AML-193 (cell line): ENCODE measurements at regions not wholly inside any gene's neighbourhood (a gene's known extent, or its start where the extent isn't known, plus 50 kb on each side); places are given as distances from the start of the nearest gene placed in this dataset.
"Not testable (repeated sequence)": the region's sequence is repeated elsewhere in the genome, so short reads cannot be mapped to it uniquely, and the experiment has no call there.

Source experiments
- DNase-seq, 2 experiments: peaks; one replicate each; lab custom pipeline; 2025; lab: John Stamatoyannopoulos, UW

DNA sequence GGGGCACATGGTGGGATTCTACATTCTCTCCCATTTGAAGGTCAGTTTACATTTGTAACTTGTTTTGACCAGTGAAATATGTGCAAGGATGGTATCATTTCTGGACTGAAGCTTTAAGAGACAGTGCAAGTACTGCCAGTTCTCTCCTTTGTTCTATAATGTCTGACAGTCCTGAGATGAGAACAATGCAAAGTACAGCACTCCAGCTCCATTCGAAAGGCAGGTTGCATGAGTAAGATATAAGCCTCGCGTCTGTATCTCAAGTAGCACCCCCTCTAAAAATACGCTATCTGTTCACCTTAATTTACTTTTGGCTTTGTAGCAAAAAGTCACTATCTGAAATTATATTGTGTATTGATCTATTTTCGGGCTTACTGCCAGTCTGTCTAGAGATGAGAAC is 1122.2 kb upstream of the TMEM132C start:
- no peak for DNase-seq

DNA sequence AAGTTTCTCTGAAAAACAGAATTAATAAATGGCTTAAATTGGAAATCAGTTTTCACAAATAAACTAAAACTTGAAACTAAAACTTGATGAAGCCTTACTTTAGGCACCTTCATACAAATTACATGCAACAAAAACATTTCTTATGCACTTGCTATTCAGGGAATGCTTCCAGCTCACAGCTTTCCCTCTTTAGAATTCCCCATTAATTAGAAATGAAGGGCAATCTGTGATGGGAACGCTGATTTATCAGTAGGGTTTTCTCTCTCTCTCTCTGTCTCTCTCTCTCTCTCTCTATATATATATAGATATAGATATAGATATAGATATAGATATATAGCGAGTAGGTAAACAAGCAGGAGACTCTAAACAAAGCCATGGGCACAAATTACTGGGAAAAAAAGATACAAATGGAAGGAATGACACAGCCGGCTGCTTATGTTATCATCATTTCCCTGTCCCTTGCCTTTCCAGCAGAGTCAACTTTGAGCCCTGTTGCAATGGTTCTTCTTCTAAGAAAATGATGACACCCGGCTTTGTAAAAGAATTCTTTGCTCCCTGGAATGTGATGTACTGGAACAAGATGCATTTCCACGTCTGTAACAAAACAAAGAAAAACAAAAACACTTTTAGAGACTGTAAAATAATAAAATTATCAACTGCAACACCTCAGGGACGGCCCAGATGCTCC is 1121.6 kb upstream of the TMEM132C start:
- no peak for DNase-seq

DNA sequence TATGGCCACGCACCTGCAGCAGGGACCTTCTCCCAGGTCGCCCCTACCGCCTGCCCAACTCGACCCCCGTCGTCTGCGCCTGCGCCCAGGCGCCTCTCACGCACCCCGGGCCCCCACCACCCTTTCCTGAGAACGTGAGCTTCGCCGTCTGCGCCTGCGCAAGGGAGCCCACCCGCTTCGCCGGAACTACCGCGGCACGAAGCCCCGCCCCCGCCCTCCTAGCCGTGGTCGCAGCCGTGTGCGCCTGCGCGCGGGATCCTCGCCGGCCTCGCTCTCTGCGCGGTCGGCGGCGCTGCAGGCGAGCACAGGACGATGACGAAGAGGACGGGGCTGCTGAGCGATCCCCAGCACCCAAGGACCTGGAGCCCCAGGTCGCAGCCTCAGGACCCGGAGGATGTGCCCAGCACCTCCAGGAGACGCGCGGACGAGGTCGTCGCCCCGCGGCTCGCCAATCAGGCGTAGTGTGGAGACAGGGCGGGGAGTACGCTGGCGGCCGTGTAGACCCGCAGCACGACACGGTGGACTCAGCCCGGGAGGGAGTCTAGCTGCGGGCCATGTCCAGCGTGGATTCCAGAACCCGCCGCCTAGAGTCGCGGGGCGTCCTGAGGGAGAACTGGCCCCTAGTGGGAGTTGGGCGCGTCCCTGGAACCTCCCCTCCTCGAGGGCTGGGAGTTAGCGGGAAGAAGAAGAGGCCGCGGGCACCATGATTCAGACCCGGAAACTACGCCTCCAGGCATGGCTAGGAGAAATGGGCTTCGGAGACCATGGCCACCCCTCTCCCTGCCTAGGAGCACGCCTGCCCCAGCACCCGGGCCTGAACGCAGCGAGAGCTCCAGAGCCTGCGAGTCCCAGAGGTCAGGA is 1120.8 kb upstream of the TMEM132C start:
- no peak for DNase-seq

DNA sequence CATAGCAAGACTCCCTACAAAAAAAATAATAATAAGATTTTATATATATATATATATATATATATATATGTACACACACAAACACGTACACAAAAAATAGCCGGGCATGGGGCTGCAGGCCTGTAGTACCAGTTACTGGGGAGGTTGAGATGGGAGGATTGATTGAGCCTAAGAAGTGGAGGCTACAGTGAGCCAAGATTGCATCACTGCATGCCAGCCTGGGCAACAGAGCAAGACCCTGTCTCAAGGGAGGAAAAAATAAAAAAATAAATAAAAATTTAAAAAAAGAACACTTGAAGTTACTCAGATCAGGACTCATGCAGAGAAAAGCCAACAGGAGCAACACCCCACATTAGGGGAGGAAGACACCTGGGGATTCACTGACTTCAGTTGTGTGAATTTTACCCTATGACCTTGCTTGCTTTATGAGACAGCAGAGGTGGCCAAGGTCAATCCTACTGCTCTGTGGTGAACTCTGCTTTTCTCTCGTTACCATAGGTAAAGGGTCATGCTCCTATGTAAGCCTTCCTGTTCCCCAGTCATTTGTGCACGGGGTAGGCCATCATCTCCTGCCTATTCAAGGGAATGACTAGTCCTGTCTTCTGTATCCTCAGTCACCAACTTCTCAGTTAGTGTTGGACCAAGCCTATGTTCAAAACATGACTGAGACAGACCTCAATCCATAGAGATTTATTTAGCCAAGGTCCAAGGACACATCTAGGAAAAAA is 1119.8 kb upstream of the TMEM132C start:
- DNase-seq, result no peak

DNA sequence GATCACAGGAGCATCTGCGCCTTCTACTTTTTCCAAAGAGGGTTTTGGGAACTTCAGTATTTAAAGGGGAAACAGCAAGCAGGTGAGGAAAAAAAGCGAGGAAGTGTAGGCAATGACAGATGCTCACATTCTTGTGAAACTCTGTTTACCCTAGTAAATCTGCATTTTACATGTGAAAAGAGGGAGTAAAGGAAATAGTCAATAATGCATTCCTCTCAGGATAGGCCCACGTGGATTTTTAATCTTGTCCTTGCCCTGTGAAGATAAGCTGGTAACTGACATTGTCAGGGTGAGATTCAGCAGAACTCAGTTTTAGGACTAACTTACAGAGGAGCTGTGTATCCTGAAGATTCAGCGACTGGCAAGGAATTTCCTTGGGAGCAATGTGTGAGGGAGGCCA is 1119.2 kb upstream of the TMEM132C start:
- DNase-seq, result no peak

DNA sequence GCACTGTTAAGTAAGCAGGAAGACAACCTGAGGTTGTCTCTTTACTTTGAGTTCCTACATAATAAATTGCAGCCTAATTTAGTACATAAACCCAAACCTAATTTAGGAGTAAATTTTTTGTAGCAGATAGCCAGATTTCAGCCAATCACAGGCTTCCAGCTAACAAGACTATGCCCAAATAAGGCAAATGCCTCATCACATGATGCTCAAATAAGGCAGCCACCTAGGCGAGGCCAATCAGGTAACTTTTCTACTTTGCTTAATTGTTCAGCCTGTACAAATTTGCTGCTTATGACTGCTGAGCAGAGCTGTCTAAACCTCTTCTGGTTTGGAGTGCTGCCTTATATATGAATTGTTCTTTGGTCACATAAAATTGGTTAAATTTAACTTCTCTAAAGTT is 1118.7 kb upstream of the TMEM132C start:
- DNase-seq, result no peak

DNA sequence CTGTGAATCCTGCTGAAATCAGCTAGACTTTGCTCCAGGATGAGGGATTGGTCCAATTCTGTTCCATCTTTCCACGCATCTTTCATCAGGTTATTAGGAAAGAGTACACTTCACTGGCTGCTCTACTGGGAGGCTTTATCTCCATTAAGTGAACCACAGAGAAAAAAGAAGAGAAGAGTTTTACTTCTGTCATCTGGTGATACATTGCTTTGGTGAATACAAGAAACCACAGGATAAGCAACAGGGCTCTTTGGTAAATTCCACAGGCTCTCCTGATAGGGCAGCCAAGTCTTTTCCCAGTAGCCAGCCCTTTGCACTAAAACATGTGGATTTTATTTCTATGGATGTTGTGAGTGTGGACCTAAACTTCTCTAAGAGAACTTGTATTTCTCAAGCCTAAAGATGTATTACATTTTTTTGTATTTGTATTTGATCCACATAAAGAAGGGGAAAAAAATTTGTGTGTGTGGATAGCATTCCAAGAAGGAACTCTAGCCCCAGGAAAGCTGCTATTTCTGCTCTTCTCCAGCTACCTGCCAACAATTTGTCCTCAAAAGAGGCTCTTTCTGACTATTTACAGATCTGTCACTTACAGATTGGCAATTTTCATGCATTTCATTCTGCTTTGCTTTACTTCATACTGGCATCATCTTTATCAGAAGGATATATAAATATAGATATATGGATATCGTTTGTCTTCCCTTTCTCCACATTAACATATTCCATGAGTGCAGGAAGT is 1117.6 kb upstream of the TMEM132C start:
- no peak for DNase-seq

DNA sequence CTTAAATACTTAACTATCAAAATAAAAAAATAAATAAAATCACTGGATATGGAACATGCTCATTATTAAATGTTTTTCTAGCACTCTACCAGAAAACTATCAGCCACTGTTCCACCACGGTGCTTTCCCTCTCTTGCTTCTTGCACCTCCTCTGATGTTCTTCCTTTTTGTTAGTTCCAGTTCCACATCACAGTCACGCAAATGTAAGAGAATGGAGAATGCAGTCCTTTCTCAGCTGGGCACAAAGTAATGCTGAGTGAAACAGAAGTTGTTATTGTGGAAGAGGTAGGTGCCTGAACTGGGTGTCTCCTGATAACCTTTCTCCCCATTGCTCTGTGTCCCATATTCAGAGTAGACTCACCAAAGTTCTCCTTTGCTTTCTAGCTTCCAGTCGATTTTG is 1116.9 kb upstream of the TMEM132C start:
- DNase-seq, result no peak

DNA sequence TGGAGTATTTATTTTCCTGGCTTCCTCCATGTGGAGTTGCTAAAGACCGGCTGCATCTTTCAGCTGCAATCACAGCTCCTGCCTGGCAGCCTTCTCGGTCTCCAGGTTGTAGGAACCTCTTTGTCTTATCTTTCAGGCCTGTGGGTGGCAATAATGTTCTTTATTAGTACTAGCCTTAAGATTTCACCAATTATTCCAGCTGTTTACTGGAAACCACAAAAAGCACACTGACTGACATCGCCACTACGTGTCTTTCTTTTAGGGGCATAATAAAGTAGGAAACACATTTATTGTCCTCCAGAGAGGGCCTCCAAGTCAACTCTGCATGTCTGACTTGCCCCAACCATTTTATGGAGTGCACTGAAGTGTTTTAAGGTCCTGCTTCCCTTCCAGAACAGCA is 1116.5 kb upstream of the TMEM132C start:
- DNase-seq, result no peak

DNA sequence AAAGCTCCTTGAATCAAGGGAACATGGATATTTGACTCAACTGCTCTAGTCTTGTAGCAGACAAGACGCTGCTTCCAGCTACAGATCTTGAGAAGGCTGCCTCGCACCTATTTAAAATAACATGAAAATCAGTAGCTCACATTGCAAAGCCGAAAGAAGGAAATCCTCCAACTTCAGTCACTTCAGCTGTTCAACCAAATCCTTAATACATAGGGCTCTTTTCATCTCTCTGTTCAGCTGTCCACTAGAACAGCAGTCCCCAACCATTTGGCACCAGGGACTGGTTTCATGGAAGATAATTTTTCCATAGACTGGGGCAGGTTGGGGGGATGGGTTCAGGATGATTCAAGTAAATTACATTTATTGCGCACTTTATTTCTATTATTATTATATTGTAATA is 1116.0 kb upstream of the TMEM132C start:
- no peak for DNase-seq

DNA sequence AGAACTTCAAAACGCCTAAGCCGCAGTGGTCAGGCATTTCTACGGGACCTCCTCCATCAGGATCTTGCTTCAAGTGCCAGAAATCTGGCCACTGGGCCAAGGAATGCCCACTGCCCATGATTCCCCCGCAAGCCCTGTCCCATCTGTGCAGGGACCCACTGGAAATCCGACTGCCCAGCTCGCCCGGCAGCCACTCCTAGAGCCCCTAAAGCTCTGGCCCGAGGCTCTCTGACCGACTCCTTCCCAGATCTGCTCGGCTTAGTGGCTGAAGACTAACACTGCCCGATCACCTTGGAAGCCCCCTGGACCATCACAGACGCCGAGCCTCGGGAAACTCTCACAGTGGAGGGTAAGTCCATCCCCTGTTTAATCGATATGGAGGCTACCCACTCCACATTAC is 1113.0 kb upstream of the TMEM132C start:
- no peak for DNase-seq

DNA sequence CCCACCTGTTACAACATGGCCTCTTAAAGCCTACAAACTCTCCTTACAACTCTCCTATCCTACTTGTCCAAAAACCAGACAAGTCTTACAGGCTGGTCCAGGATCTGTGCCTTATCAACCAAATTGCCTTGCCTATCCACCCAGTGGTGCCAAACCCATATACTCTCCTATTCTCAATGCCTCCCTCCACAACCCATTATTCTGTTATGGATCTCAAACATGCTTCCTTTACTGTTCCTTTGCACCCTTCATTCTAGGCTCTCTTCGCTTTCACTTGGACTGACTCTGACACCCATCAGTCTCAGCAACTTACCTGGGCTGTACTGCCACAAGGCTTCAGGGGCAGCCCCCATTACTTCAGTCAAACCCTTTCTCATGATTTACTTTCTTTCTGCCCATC is 1112.1 kb upstream of the TMEM132C start:
- DNase-seq, result not testable (repeated sequence)

DNA sequence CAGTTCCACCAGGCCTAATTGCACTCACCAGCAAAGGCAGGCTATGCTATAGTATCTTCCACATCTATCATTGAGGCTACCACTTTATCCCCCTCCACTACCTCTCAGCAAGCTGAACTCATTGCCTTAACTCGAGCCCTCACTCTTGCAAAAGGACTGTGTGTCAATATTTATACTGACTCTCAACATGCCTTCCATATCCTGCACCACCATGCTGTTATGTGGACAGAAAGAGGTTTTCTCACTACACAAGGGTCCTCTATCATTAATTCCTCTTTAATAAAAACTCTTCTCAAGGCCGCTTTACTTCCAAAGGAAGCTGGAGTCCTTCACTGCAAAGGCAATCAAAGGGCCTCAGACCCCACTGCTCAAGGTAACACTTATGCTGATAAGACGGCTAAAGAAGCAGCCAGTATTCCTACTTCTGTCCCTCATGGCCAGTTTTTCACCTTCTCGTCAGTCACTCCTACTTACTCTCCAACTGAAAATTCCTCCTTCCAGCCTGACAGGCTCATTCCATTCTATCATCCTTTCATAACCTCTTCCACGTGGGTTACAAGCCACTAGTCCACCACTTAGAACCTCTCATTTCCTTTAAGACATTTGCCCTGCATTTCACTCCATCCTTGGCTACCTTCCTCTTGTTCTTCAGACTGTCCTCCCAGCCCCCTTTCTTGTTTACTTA is 1110.9 kb upstream of the TMEM132C start:
- not testable (repeated sequence) for DNase-seq

DNA sequence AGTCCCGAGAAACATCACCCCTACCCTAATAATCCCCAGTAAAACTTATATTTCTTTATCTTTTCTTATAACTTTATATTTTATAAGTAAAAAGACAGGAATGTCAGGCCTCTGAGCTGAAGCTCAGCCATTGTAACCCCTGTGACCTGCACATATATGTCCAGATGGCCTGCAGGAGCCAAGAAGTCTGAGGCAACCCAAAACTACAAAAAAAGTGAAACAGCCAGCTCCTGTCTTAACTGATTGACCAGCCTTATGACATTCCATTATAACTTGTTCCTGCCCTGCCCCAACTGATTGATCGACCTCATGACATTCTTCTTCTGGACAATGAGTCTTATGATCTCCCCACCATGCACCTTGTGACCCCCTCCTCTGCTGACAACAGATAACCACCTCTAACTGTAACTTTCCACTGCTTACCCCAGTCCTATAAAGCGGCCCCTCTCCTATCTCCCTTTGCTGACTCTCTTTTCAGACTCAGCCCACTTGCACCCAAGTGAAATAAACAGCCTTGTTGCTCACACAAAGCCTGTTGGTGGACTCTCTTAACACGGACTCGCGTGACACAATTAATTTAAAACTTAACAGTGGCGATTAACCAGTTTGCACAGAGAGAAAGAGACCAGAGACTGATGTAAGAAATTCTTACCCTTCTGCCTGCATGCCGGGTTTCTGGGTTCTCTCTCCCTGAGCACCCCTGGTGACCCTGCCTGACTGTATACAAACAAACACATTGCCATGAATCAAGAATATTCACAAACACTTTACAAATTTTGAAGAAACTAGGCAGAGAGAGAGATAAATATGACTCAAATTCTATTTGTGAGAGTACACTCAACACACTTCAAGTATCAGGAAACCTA is 1109.2 kb upstream of the TMEM132C start:
- DNase-seq, result not testable (repeated sequence)

DNA sequence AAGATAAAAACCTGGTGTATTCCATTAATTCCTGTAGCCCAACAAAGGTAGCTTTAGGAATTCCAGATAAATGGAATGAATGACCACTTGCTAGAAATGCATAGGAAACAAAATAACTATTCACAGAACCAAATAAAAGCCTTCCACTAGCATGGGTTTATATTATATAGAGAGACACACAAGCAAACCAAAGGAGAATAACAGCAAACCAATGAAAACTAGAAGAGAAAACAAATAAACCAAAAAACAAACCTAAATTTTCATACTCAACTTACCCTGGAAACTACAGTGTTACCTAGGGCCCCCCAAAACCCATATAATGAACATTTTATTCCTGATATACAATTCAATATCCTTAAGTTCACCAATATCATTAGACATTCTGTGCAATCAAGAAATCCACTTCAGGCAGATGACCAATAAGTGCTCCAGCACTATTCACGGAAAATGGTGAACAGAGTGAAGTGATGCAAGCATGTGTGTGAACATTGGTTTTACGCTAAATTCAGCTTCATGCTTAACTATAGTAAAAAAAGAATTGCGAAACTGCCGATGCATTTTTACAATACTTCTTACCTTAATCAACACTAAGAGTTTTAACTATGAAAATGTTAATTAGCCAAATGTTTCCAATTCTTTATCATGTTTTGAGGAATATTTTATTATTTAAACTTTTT is 1108.4 kb upstream of the TMEM132C start:
- DNase-seq, result no peak

DNA sequence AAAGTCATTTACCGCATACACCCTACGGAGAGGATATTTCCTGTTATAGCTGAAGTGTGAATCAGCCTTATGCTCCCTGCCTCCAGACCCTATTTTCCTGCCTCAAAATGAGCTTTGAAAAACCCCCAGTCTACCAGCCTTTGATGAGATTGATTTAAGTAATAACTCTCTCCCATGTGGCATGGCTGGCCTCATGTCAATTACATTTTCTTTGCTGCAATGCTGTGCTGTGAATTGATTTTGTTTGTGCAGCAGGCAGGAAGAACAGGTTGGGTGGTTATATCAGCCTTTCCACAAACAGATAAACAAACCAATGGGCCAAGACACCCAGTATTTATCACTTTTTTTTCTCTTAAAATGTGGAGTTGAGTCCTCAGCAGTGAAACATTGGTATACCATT is 1105.5 kb upstream of the TMEM132C start:
- DNase-seq, result no peak

DNA sequence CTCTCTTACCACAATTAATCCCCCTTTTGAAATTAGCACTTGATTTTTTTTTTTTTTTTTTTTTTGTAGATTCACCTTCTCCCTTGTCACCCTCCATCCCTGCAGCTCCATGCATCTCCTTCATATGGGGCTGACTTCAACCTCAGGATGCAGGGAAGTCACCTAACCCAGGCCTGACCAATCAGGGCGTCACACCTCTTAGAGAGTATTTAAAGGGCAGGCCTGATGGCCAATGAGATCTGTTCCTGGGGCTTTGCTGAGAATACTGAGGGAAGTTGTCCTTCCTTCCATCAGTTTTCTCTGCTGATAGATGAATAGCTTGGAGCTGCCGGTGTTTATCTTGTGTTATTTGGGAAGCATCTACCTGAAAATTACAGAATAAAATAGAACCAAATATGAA is 1104.7 kb upstream of the TMEM132C start:
- no peak for DNase-seq

DNA sequence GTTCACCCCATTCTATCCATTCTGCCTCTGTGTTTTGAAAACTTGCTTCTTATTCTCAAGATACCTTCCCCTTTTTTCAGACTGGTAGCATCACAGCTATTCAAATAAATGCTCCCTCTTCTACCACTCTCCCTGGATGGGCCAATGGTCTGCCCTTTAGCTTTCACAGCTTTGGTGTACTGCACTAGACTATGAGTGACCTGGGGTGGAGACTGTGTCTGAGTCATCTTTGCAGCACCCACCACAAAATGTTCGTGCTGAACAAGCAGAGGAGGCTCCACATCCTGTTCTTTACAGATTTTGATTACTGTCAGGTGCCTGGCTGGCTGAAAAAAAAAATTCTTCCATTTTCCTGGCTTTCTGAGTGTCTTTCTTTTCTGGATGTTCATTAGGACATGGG is 1104.1 kb upstream of the TMEM132C start:
- no peak for DNase-seq

DNA sequence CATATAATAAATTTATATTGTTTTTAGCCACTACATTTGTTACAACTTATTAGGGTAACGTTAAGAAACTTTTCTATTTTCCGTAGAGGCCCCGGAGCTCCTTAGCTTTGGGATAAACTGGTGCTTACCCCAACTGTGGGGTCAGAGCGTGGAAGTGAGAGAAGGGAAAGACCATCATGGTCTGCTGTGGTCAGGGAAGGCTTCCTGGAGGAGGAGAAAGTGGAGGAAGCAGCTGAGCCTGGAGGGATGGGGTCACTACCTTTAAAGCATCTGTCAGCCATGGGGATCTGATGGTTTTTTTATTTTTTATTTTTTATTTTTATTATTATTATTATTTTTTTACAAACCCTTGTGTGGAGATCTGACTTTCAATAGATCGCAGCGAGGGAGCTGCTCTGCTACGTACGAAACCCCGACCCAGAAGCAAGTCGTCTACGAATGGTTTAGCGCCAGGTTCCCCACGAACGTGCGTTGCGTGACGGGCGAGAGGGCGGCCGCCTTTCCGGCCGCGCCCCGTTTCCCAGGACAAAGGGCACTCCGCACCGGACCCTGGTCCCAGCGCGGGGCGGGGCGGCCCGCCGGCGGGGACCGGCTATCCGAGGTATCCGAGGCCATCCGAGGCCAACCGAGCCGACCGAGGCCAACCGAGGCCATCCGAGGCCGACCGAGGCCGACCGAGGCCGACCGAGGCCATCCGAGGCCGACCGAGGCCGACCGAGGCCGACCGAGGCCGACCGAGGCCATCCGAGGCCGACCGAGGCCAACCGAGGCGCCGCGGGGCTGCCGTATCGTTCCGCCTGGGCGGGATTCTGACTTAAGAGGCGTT is 1101.2 kb upstream of the TMEM132C start:
- no peak for DNase-seq
